ENCODE measurements at regions not wholly inside any gene's neighbourhood (a gene's known extent, or its start where the extent isn't known, plus 50 kb on each side); places are given as distances from the start of the nearest gene placed in this dataset.

DNA sequence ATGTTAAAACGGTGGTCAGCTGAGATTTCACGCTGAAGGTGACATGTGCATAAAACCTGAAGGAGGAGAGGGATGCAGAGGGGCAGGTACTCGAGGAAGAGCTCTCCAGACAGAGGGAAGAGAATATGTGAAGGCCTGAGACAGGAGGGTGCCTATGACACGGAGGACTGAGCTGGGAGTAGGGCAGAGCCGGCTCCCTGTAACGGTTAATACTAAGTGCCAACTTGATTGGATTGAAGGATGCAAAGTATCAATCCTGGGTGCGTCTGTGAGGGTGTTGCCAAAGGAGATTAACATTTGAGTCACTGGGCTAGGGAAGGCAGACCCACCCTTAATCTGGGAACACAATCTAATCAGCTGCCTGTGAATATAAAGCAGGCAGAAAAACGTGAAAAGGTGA, 136.2 kb upstream of the SYT6 start:
- TF ChIP-seq, protein P1, sequence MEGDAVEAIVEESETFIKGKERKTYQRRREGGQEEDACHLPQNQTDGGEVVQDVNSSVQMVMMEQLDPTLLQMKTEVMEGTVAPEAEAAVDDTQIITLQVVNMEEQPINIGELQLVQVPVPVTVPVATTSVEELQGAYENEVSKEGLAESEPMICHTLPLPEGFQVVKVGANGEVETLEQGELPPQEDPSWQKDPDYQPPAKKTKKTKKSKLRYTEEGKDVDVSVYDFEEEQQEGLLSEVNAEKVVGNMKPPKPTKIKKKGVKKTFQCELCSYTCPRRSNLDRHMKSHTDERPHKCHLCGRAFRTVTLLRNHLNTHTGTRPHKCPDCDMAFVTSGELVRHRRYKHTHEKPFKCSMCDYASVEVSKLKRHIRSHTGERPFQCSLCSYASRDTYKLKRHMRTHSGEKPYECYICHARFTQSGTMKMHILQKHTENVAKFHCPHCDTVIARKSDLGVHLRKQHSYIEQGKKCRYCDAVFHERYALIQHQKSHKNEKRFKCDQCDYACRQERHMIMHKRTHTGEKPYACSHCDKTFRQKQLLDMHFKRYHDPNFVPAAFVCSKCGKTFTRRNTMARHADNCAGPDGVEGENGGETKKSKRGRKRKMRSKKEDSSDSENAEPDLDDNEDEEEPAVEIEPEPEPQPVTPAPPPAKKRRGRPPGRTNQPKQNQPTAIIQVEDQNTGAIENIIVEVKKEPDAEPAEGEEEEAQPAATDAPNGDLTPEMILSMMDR (IDR thresholded peaks at IDR 0.05), result no peak
- no peak for TF ChIP-seq ZFX (IDR thresholded peaks at IDR 0.05; ENCODE audit: borderline replicate concordance)

All from 22Rv1 (cell line).